H1 (cell line): ENCODE measurements at regions not wholly inside any gene's neighbourhood (a gene's known extent, or its start where the extent isn't known, plus 50 kb on each side); places are given as distances from the start of the nearest gene placed in this dataset.

Source experiments
- CHD2 ChIP-seq: IDR thresholded peaks from 2 replicates; pipeline ENCODE4 v1.6.1; 2012; ENCODE audit warnings: low read length, improper control_type of control experiment
- JUND ChIP-seq: IDR thresholded peaks from 2 replicates; pipeline ENCODE4 v1.6.1; 2011; ENCODE audit warnings: mild to moderate bottlenecking, improper control_type of control experiment, low read length
- TAF7 ChIP-seq: optimal IDR thresholded peaks from 2 replicates; pipeline ENCODE3; 2011; ENCODE audit warnings: low read depth, mild to moderate bottlenecking, inconsistent platforms, low read length, moderate library complexity, borderline replicate concordance
- YY1 ChIP-seq: IDR thresholded peaks from 2 replicates; pipeline ENCODE4 v1.6.1; 2011; ENCODE audit warnings: low read depth, mild to moderate bottlenecking, low read length
- TF ChIP-seq, protein P1 (sequence below): fragments of 300-600 bp; sonication (generic); IDR thresholded peaks from 2 replicates; pipeline ENCODE4 v1.7.1; 2012; ENCODE audit warnings: low read length, moderate library complexity, mild to moderate bottlenecking, inconsistent platforms; ENCODE audit not compliant: insufficient replicate concordance
- TF ChIP-seq, protein P2 (sequence below): IDR thresholded peaks from 2 replicates; pipeline ENCODE4 v1.6.1; 2011; ENCODE audit warnings: low read depth, mild to moderate bottlenecking, low read length; ENCODE audit not compliant: insufficient read depth

DNA sequence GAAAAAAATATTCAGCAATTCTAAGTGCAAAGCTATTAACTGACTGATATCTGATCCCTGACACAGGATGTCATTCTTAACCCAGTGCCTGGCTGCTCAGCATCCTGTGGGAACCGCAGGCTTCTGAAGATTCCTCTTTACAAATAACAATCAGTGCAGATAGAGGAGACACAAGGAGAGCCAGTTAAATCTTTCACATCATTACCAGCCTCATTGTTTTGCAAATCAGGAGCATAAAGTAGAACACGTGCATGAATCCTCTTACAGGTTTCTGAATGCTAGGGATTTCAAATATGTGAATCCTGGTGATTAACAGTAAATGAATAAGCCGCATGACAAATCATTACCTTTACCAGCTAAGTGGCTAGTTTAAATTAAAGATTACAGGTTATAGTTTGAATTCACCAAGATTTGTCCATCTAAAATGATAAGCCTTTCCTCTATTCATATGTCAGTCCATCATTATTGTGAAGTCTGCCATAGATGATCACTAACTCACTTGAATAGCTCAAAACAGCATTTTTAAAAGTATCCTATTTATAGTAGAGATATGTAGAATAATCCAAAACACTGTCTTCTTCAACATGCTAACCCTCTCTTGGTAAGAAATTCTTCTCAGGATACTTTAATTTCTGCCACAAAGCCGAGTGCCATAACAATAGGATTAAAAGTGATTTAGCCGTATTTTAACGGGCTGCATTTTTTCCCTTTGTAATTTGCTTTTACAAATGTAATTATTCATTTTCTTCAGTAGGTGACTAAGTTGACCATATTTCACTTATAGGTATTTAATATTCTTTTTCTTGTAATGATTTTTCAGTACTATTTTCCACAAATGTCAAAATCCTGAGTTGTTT is 367.3 kb upstream of the EPHA7 start (continued):
- no peak for TF ChIP-seq CHD2
- TF ChIP-seq TAF7, result no peak
- peak; percentile 23; the same call in 1 of the 2 replicates for TF ChIP-seq JUND
- no peak for TF ChIP-seq YY1
- TF ChIP-seq, protein P1, sequence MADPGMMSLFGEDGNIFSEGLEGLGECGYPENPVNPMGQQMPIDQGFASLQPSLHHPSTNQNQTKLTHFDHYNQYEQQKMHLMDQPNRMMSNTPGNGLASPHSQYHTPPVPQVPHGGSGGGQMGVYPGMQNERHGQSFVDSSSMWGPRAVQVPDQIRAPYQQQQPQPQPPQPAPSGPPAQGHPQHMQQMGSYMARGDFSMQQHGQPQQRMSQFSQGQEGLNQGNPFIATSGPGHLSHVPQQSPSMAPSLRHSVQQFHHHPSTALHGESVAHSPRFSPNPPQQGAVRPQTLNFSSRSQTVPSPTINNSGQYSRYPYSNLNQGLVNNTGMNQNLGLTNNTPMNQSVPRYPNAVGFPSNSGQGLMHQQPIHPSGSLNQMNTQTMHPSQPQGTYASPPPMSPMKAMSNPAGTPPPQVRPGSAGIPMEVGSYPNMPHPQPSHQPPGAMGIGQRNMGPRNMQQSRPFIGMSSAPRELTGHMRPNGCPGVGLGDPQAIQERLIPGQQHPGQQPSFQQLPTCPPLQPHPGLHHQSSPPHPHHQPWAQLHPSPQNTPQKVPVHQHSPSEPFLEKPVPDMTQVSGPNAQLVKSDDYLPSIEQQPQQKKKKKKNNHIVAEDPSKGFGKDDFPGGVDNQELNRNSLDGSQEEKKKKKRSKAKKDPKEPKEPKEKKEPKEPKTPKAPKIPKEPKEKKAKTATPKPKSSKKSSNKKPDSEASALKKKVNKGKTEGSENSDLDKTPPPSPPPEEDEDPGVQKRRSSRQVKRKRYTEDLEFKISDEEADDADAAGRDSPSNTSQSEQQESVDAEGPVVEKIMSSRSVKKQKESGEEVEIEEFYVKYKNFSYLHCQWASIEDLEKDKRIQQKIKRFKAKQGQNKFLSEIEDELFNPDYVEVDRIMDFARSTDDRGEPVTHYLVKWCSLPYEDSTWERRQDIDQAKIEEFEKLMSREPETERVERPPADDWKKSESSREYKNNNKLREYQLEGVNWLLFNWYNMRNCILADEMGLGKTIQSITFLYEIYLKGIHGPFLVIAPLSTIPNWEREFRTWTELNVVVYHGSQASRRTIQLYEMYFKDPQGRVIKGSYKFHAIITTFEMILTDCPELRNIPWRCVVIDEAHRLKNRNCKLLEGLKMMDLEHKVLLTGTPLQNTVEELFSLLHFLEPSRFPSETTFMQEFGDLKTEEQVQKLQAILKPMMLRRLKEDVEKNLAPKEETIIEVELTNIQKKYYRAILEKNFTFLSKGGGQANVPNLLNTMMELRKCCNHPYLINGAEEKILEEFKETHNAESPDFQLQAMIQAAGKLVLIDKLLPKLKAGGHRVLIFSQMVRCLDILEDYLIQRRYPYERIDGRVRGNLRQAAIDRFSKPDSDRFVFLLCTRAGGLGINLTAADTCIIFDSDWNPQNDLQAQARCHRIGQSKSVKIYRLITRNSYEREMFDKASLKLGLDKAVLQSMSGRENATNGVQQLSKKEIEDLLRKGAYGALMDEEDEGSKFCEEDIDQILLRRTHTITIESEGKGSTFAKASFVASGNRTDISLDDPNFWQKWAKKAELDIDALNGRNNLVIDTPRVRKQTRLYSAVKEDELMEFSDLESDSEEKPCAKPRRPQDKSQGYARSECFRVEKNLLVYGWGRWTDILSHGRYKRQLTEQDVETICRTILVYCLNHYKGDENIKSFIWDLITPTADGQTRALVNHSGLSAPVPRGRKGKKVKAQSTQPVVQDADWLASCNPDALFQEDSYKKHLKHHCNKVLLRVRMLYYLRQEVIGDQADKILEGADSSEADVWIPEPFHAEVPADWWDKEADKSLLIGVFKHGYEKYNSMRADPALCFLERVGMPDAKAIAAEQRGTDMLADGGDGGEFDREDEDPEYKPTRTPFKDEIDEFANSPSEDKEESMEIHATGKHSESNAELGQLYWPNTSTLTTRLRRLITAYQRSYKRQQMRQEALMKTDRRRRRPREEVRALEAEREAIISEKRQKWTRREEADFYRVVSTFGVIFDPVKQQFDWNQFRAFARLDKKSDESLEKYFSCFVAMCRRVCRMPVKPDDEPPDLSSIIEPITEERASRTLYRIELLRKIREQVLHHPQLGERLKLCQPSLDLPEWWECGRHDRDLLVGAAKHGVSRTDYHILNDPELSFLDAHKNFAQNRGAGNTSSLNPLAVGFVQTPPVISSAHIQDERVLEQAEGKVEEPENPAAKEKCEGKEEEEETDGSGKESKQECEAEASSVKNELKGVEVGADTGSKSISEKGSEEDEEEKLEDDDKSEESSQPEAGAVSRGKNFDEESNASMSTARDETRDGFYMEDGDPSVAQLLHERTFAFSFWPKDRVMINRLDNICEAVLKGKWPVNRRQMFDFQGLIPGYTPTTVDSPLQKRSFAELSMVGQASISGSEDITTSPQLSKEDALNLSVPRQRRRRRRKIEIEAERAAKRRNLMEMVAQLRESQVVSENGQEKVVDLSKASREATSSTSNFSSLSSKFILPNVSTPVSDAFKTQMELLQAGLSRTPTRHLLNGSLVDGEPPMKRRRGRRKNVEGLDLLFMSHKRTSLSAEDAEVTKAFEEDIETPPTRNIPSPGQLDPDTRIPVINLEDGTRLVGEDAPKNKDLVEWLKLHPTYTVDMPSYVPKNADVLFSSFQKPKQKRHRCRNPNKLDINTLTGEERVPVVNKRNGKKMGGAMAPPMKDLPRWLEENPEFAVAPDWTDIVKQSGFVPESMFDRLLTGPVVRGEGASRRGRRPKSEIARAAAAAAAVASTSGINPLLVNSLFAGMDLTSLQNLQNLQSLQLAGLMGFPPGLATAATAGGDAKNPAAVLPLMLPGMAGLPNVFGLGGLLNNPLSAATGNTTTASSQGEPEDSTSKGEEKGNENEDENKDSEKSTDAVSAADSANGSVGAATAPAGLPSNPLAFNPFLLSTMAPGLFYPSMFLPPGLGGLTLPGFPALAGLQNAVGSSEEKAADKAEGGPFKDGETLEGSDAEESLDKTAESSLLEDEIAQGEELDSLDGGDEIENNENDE, result peak; percentile 96
- TF ChIP-seq, protein P2, sequence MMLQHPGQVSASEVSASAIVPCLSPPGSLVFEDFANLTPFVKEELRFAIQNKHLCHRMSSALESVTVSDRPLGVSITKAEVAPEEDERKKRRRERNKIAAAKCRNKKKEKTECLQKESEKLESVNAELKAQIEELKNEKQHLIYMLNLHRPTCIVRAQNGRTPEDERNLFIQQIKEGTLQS, result no peak
